Esophagus squamous epithelium (tissue), 4 donors: ENCODE measurements at regions not wholly inside any gene's neighbourhood (a gene's known extent, or its start where the extent isn't known, plus 50 kb on each side); places are given as distances from the start of the nearest gene placed in this dataset.

Source experiments
- CTCF ChIP-seq, 6 experiments: fragments of 450-650 bp in 4 of 6; fragments of 200-600 bp in 2 of 6; sonication (generic) in 2 of 6; IDR thresholded peaks; one replicate each; pipeline ENCODE4 v1.5.1; 2016 to 2019; ENCODE audit warnings: antibody characterized with exemption in 6 of 6, mild to moderate bottlenecking in 4 of 6, moderate library complexity in 4 of 6
- POLR2A ChIP-seq, 4 donors: fragments of 450-650 bp; IDR thresholded peaks; one replicate each; pipeline ENCODE4 v1.6.1; 2017; ENCODE audit warnings: antibody characterized with exemption in 4 of 4, mild to moderate bottlenecking in 4 of 4, moderate library complexity in 3 of 4

- TF ChIP-seq CTCF (IDR thresholded peaks at IDR 0.05): no peak
- TF ChIP-seq POLR2A (IDR thresholded peaks at IDR 0.05): no peak
These were observed 52.5 kb upstream of the SLC22A16 start for GRCh38 chr6:110528930-110529325.
